ENCODE measurements at regions not wholly inside any gene's neighbourhood (a gene's known extent, or its start where the extent isn't known, plus 50 kb on each side); places are given as distances from the start of the nearest gene placed in this dataset. TPM values are rescaled to one million over a fixed set of nuclear protein-coding genes. Genes with fewer than 3 reads are reported as not detected.

- Mint-ChIP-seq H3K36me3 (ENCODE audit: low read depth) (no peaks in the 10 kb centered on the region), H3K27ac (no peak overlapping the region), H3K27me3 (ENCODE audit: low read depth) (peaks cover 26% of the 10 kb centered on the region), H3K4me3 (no peak overlapping the region), H3K9me3 (no peaks in the 10 kb centered on the region), H3K4me1 (ENCODE audit: low read depth) (peaks cover 12% of the 10 kb centered on the region)
- intact Hi-C loops (cut with micrococcal nuclease), result no loop called here
- DNase-seq, result no peak
- CTCF ChIA-PET, result no interaction called here
Observed at GRCh38 chr12:98453492-98453891, 61.9 kb upstream of the TMPO start.

- H3K27me3 Mint-ChIP-seq (ENCODE audit: low read depth), result peaks cover 26% of the 10 kb centered on the region
- H3K4me3 Mint-ChIP-seq, result no peak overlapping the region
Observed at GRCh38 chr12:98456041-98456440, 59.3 kb upstream of the TMPO start.

GRCh38 chr12:98456576-98457573 lies 58.5 kb upstream of the TMPO start:
- Mint-ChIP-seq H3K27me3 (ENCODE audit: low read depth) (peaks cover 26% of the 10 kb centered on the region), H3K9me3 (no peaks in the 10 kb centered on the region), H3K4me3 (peak overlapping the region; percentile 37), H3K27ac (no peak overlapping the region), H3K4me1 (ENCODE audit: low read depth) (peaks cover 12% of the 10 kb centered on the region), H3K36me3 (ENCODE audit: low read depth) (no peaks in the 10 kb centered on the region)
- CTCF ChIA-PET, result no interaction called here
- DNase-seq, result peak; percentile 12
- intact Hi-C loops (cut with micrococcal nuclease), result no loop called here

More at GRCh38 chr12:98456041-98456440, 59.3 kb upstream of the TMPO start:
- no peak overlapping the region for H3K27ac Mint-ChIP-seq
- H3K4me1 Mint-ChIP-seq (ENCODE audit: low read depth), result peaks cover 12% of the 10 kb centered on the region
- DNase-seq, result no peak
- CTCF ChIA-PET, result interaction anchor here (0.6 kb wide), 1 partner anchor 114 kb away, joined by 3 read pairs; no protein-coding TSS in a partner anchor
- intact Hi-C loops (cut with micrococcal nuclease), result no loop called here
- H3K36me3 Mint-ChIP-seq (ENCODE audit: low read depth), result no peaks in the 10 kb centered on the region
- no peaks in the 10 kb centered on the region for H3K9me3 Mint-ChIP-seq

- H3K9me3 Mint-ChIP-seq, result no peaks in the 10 kb centered on the region
- peaks cover 7% of the 10 kb centered on the region for H3K4me1 Mint-ChIP-seq (ENCODE audit: low read depth)
- no peak for DNase-seq
- H3K27ac Mint-ChIP-seq, result no peak overlapping the region
- no peaks in the 10 kb centered on the region for H3K36me3 Mint-ChIP-seq (ENCODE audit: low read depth)
- H3K27me3 Mint-ChIP-seq (ENCODE audit: low read depth), result no peaks in the 10 kb centered on the region
- CTCF ChIA-PET, result interaction anchor here (0.6 kb wide), 1 partner anchor 168 kb away, joined by 4 read pairs; no protein-coding TSS in a partner anchor
- intact Hi-C loops (cut with micrococcal nuclease), result no loop called here
- H3K4me3 Mint-ChIP-seq, result no peak overlapping the region
Observed at GRCh38 chr12:98464190-98464589, 51.2 kb upstream of the TMPO start.

- H3K36me3 Mint-ChIP-seq (ENCODE audit: low read depth), result no peaks in the 10 kb centered on the region
- no peaks in the 10 kb centered on the region for H3K9me3 Mint-ChIP-seq
- intact Hi-C loops (cut with micrococcal nuclease), result no loop called here
- H3K4me1 Mint-ChIP-seq (ENCODE audit: low read depth), result peaks cover 7% of the 10 kb centered on the region
- CTCF ChIA-PET, result interaction anchor here (0.6 kb wide), 2 partner anchors 261 to 1529 kb away, joined by 4 to 5 read pairs; no protein-coding TSS in a partner anchor
- no peaks in the 10 kb centered on the region for H3K27me3 Mint-ChIP-seq (ENCODE audit: low read depth)
- no peak overlapping the region for H3K27ac Mint-ChIP-seq
- no peak overlapping the region for H3K4me3 Mint-ChIP-seq
- DNase-seq, result no peak
Observed at GRCh38 chr12:98465505-98465904, 49.9 kb upstream of the TMPO start.

Small RNA genes in the stretch of these regions (microRNA-seq; reads per million reads assigned to microRNA genes)
- gene MIR4303 (ENCODE audit: borderline microRNAs expressed, borderline replicate concordance), result not detected
- gene MIR4495 (ENCODE audit: borderline microRNAs expressed, borderline replicate concordance), result not detected
